Glutamatergic neuron (in vitro differentiated cells): ENCODE measurements at regions not wholly inside any gene's neighbourhood (a gene's known extent, or its start where the extent isn't known, plus 50 kb on each side); places are given as distances from the start of the nearest gene placed in this dataset.

Experiments
- DNase-seq: peaks from one replicate; pipeline ENCODE4 v3.0.0; 2022
- H3K27ac Mint-ChIP-seq: one replicate; pipeline ENCODE4 v1.8.0; 2020; ENCODE audit warnings: mild to moderate bottlenecking, mixed read lengths, inconsistent platforms; ENCODE audit not compliant: unreplicated experiment
- H3K27me3 Mint-ChIP-seq: one replicate; pipeline ENCODE4 v1.8.0; 2020; ENCODE audit warnings: mild to moderate bottlenecking, moderate library complexity, mixed read lengths, inconsistent platforms; ENCODE audit not compliant: unreplicated experiment
- H3K36me3 Mint-ChIP-seq: one replicate; pipeline ENCODE4 v1.8.0; 2020; ENCODE audit warnings: mild to moderate bottlenecking, mixed read lengths, inconsistent platforms; ENCODE audit not compliant: unreplicated experiment
- H3K4me1 Mint-ChIP-seq: one replicate; pipeline ENCODE4 v1.8.0; 2020; ENCODE audit warnings: mild to moderate bottlenecking, low read depth, mixed read lengths, inconsistent platforms; ENCODE audit not compliant: unreplicated experiment
- H3K4me3 Mint-ChIP-seq: one replicate; pipeline ENCODE4 v1.8.0; 2020; ENCODE audit warnings: mild to moderate bottlenecking, mixed read lengths, inconsistent platforms; ENCODE audit not compliant: unreplicated experiment
- H3K9me3 Mint-ChIP-seq: one replicate; pipeline ENCODE4 v1.8.0; 2020; ENCODE audit warnings: mild to moderate bottlenecking, moderate library complexity, mixed read lengths, inconsistent platforms; ENCODE audit not compliant: unreplicated experiment
- CTCF ChIP-seq: fragments of 200-600 bp; sonication (generic); IDR thresholded peaks from one replicate; pipeline ENCODE4 v1.5.0; 2021; ENCODE audit not compliant: partially characterized antibody, unreplicated experiment

DNA sequence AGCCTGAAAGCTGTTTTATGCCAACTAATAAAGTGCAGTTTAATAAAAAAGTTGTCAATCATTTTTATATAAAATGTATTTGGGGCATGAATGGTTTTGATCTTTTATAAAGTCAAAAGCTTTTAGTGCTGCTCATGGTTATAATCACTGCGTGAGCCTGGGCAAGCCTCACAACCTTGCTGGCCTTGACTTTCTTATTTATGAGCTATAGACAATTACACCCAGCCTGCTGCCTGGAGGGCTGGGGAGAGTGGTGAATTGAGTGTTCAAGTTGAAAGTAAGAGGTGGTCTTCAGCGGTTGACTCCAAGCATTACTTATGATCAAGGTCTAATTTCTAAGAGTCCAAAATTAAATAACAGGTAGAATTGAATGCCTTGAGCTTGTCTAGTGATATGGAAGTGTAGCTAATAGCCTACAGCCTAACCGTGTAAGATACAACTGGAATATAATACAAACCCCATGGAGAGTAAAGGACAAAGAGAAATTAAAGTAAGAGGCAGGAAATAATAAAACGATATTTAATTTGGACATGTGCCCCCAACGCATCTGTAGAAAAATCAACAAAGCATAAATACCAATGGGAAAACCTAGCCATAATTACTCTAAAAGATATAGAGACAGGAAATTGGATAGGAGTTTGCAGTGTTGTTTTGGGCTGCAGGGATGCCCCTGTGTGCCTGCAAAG lies 106.0 kb upstream of the CYP1B1 start:
- H3K4me1 Mint-ChIP-seq, result no peaks in the 10 kb centered on the region
- H3K4me3 Mint-ChIP-seq, result no peak overlapping the region
- H3K27me3 Mint-ChIP-seq, result no peaks in the 10 kb centered on the region
- H3K9me3 Mint-ChIP-seq, result no peaks in the 10 kb centered on the region
- DNase-seq, result no peak
- H3K36me3 Mint-ChIP-seq, result no peaks in the 10 kb centered on the region
- H3K27ac Mint-ChIP-seq, result no peak overlapping the region
- TF ChIP-seq CTCF, result no peak

DNA sequence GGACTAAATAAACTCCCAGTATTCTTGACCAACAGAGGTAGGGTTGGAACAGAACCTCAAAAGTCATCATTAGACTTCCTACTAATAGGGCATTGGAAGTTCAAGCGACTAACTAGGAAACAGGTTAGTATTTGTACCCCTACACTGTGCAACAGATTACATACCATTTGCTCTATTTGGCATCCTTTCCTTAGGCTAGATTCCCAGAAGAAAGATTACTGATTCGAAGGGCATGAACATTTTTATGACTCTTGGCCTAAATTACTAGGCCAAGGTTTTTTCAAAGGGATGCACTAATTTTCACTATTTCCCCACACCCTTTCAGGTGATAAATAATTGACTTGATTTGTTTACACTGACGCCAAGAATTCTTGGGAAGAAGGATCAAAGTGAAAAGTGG lies 104.8 kb upstream of the CYP1B1 start:
- TF ChIP-seq CTCF, result no peak
- no peak for DNase-seq
- no peak overlapping the region for H3K4me3 Mint-ChIP-seq
- no peaks in the 10 kb centered on the region for H3K36me3 Mint-ChIP-seq
- no peaks in the 10 kb centered on the region for H3K9me3 Mint-ChIP-seq
- no peak overlapping the region for H3K27ac Mint-ChIP-seq
- peaks cover under 1% of the 10 kb centered on the region for H3K27me3 Mint-ChIP-seq
- H3K4me1 Mint-ChIP-seq, result no peaks in the 10 kb centered on the region

GRCh38 chr2:38178556-38179419 lies 102.8 kb upstream of the CYP1B1 start:
- no peaks in the 10 kb centered on the region for H3K9me3 Mint-ChIP-seq
- no peak overlapping the region for H3K4me3 Mint-ChIP-seq
- peaks cover 1% of the 10 kb centered on the region for H3K27me3 Mint-ChIP-seq
- H3K4me1 Mint-ChIP-seq, result no peaks in the 10 kb centered on the region
- no peak overlapping the region for H3K27ac Mint-ChIP-seq
- no peaks in the 10 kb centered on the region for H3K36me3 Mint-ChIP-seq
- no peak for DNase-seq
- TF ChIP-seq CTCF, result no peak

DNA sequence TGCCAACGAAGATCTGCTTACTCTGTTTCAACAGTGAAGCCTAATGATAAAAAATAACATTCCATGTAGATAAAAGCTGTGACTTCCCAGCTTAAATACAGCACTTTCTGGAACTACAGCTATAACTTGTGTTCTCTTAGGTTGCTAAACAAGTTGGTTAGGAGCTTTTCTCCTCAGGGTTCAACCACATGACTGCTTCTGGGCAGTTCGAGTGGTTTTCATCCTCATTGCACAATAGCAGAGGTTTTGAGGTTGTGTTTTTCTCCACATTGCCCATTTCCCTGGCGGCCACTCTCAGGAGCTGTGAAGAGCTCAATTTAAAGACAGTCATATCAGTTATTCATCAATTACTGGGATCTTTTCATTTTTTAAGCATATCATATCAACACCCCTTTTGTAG lies 102.2 kb upstream of the CYP1B1 start:
- no peaks in the 10 kb centered on the region for H3K9me3 Mint-ChIP-seq
- H3K4me3 Mint-ChIP-seq, result no peak overlapping the region
- H3K27ac Mint-ChIP-seq, result no peak overlapping the region
- H3K4me1 Mint-ChIP-seq, result no peaks in the 10 kb centered on the region
- H3K36me3 Mint-ChIP-seq, result no peaks in the 10 kb centered on the region
- peaks cover 1% of the 10 kb centered on the region for H3K27me3 Mint-ChIP-seq
- DNase-seq, result no peak
- no peak for TF ChIP-seq CTCF

DNA sequence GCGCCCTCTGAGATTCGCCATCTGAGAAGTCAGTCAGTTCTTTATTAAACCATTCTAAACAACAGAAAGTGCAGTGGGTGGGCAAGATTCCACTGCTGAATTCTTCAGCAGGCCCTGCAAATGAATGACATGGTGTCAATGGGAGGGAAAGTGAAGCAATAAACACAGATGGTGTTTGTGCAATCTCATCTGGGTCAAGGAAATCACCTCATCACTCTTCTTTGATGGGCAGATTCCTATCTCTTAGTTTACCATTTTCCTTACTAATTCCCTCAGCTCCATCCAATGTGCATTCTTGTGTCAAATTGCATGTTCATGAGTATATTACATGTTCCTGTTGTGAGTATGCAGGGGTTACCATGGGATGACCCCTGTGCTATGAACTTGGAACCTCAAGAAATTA lies 100.7 kb upstream of the CYP1B1 start:
- Mint-ChIP-seq H3K36me3 (no peaks in the 10 kb centered on the region), H3K4me3 (no peak overlapping the region), H3K9me3 (no peaks in the 10 kb centered on the region), H3K4me1 (no peaks in the 10 kb centered on the region), H3K27me3 (peaks cover 1% of the 10 kb centered on the region), H3K27ac (no peak overlapping the region)
- no peak for DNase-seq
- no peak for TF ChIP-seq CTCF
